Osteocyte (in vitro differentiated cells): ENCODE measurements at regions not wholly inside any gene's neighbourhood (a gene's known extent, or its start where the extent isn't known, plus 50 kb on each side); places are given as distances from the start of the nearest gene placed in this dataset.

Experiments
- DNase-seq: peaks from one replicate; pipeline ENCODE4 v3.0.0; 2021; ENCODE audit warnings: mixed read lengths; ENCODE audit not compliant: unreplicated experiment; ENCODE audit errors: extremely low spot score
- H3K27ac Mint-ChIP-seq: one replicate; pipeline ENCODE4 v1.8.0; 2021; ENCODE audit warnings: mild to moderate bottlenecking, mixed read lengths; ENCODE audit not compliant: unreplicated experiment
- H3K27me3 Mint-ChIP-seq: one replicate; pipeline ENCODE4 v1.8.0; 2021; ENCODE audit warnings: mixed read lengths; ENCODE audit not compliant: unreplicated experiment
- H3K36me3 Mint-ChIP-seq: one replicate; pipeline ENCODE4 v1.8.0; 2021; ENCODE audit warnings: mixed read lengths; ENCODE audit not compliant: unreplicated experiment
- H3K4me1 Mint-ChIP-seq: one replicate; pipeline ENCODE4 v1.8.0; 2021; ENCODE audit warnings: mixed read lengths; ENCODE audit not compliant: unreplicated experiment
- H3K4me3 Mint-ChIP-seq: one replicate; pipeline ENCODE4 v1.8.0; 2021; ENCODE audit warnings: mild to moderate bottlenecking, moderate library complexity, mixed read lengths; ENCODE audit not compliant: unreplicated experiment
- H3K9me3 Mint-ChIP-seq: one replicate; pipeline ENCODE4 v1.8.0; 2021; ENCODE audit warnings: mixed read lengths; ENCODE audit not compliant: unreplicated experiment
- CTCF ChIP-seq: fragments of 200-600 bp; sonication (generic); IDR thresholded peaks from 2 replicates; pipeline ENCODE4 v1.5.0; 2021; ENCODE audit warnings: antibody characterized with exemption, mild to moderate bottlenecking, moderate library complexity

- H3K4me3 Mint-ChIP-seq, result no peak overlapping the region
- TF ChIP-seq CTCF, result no peak
- no peaks in the 10 kb centered on the region for H3K36me3 Mint-ChIP-seq
- H3K9me3 Mint-ChIP-seq, result no peaks in the 10 kb centered on the region
- H3K27ac Mint-ChIP-seq, result no peak overlapping the region
- no peak for DNase-seq
- H3K27me3 Mint-ChIP-seq, result no peaks in the 10 kb centered on the region
- H3K4me1 Mint-ChIP-seq, result peaks cover 6% of the 10 kb centered on the region
These were observed 108.7 kb upstream of the SERTAD2 start for GRCh38 chr2:64762301-64762997.

GRCh38 chr2:64763126-64763525 lies 109.4 kb upstream of the SERTAD2 start:
- Mint-ChIP-seq H3K36me3 (no peaks in the 10 kb centered on the region), H3K27me3 (no peaks in the 10 kb centered on the region), H3K4me3 (no peak overlapping the region), H3K4me1 (peaks cover 6% of the 10 kb centered on the region), H3K9me3 (no peaks in the 10 kb centered on the region), H3K27ac (no peak overlapping the region)
- DNase-seq, result no peak
- TF ChIP-seq CTCF, result no peak

GRCh38 chr2:64765160-64765805 lies 111.6 kb upstream of the SERTAD2 start:
- no peaks in the 10 kb centered on the region for H3K36me3 Mint-ChIP-seq
- no peak overlapping the region for H3K4me3 Mint-ChIP-seq
- H3K4me1 Mint-ChIP-seq, result peaks cover 16% of the 10 kb centered on the region
- no peaks in the 10 kb centered on the region for H3K27me3 Mint-ChIP-seq
- DNase-seq, result no peak
- no peaks in the 10 kb centered on the region for H3K9me3 Mint-ChIP-seq
- no peak for TF ChIP-seq CTCF
- H3K27ac Mint-ChIP-seq, result no peak overlapping the region

GRCh38 chr2:64766841-64767669 lies 113.3 kb upstream of the SERTAD2 start:
- peaks cover 16% of the 10 kb centered on the region for H3K4me1 Mint-ChIP-seq
- H3K36me3 Mint-ChIP-seq, result no peaks in the 10 kb centered on the region
- H3K27ac Mint-ChIP-seq, result peak overlapping the region; percentile 92

More at GRCh38 chr2:64766841-64767669, 113.3 kb upstream of the SERTAD2 start:
- no peak for DNase-seq
- no peak for TF ChIP-seq CTCF
- Mint-ChIP-seq H3K27me3 (no peaks in the 10 kb centered on the region), H3K4me3 (peak overlapping the region; percentile 80), H3K9me3 (no peaks in the 10 kb centered on the region)
